AG08395 (cell line): ENCODE measurements at regions not wholly inside any gene's neighbourhood (a gene's known extent, or its start where the extent isn't known, plus 50 kb on each side); places are given as distances from the start of the nearest gene placed in this dataset.
"Not testable (repeated sequence)": the region's sequence is repeated elsewhere in the genome, so short reads cannot be mapped to it uniquely, and the experiment has no call there.

ENCODE experiments used
- DNase-seq: peaks from one replicate; pipeline ENCODE4 v3.0.0; 2012; ENCODE audit warnings: mixed read lengths, low spot score

DNA sequence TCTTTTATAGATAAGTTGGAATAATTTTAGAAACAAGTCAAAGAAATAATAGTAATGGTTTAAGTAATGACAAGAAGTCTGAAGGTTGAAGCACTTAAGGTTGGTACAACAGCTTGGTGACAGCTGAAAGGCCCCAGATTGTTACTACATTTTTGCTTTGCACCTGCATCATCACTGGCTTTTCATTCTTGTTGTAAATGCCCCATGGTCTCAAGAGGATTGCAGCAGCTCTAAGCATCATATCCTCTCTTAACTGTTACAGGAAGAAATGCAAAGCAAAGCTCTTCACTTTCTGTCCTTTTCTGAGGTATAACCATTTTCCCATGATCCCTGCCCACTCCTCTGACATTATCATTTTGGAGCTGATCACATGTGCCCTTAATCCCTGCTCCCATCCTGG lies 461.0 kb downstream of the RPIA start:
- not testable (repeated sequence) for DNase-seq

- DNase-seq: not testable (repeated sequence)
Observed at GRCh38 chr2:89153210-89153609, 461.7 kb downstream of the RPIA start.

GRCh38 chr2:89154247-89154682 lies 462.8 kb downstream of the RPIA start:
- not testable (repeated sequence) for DNase-seq

DNA sequence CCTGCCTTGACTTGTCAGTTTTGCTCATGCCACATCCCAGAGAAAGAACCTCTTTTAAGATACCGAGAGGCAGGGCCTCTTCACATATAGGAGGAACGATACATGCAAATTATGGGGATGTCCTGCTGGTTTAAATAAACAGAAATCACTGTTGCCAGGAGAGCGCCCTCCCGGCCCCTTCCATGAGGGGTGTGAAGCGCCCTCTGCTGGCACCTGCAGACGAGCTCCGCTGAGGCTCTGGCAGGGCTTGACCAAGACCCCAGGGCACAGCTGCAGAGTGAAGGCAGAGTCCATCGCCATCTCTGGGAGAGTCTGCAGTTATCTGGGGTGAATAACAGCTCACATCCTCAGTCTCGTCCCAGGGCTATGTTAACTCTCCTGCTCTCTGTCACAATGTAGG lies 468.8 kb downstream of the RPIA start:
- DNase-seq: not testable (repeated sequence)

DNA sequence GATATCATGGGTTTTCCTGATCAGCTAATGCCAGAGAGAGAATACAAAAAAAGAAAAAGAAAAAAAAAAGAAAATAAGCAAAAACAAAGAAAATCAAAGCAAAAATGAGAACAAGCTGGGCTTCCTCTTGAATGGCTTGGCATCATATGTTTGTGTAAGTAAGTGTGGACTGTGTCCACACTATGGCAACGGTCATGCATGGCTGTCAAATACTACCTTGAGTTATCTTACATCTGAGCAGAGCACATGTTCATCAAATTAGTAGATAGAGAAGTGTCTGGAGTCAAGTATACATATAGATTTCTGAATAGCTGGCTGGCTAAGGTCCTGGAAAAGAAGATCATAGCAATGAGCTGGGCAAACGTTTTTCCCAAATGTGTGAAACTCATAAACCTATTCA lies 470.2 kb downstream of the RPIA start:
- DNase-seq: not testable (repeated sequence)

DNA sequence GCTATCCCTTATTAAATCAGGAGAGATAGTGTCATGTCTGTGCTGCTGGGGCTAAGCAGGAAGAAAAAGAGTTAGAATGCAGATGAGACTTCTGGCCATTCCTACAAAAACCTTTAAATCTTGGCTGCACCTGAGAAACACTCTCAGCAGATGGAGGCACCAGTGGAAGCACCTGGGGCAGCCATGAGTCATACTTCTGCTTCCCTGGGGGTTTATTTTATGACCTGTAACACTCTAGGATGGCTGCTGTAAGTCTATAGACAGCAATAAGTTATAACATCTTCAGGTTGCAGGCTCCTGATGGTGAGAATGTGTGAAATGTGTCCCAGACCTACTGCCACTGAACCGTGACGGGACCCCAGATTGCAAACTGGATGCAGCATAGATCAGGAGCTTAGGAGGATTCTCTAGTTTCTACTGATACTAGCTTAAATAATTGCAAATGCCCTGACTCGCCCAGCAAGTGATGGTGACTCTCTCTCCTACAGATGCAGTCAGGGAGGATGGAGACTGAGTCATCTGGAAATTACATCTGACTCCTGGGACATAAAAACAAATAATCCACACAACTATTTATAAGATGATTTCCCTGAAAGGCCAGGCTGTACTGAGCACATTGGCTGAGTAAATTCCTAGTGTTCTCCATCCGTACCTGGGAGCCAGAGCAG lies 479.2 kb downstream of the RPIA start:
- not testable (repeated sequence) for DNase-seq

DNA sequence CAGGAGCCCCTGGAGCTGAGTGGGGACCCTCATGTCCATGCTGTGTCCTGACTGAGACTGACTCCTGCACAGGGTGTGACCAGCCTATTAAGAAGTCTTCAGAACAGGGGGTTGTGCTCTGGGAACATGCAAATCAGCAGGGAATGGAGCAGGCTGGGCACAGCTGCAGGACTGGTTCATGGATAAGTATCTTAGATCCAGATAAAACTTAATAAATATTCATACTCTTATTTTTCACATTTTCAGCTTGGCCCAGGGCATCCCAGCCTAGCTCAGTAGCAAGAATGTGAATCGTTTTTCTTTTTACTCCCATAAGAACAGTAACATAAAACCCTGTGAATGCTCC lies 479.7 kb downstream of the RPIA start:
- DNase-seq: not testable (repeated sequence)

- not testable (repeated sequence) for DNase-seq
Observed at GRCh38 chr2:89177004-89177403, 485.5 kb downstream of the RPIA start.

DNA sequence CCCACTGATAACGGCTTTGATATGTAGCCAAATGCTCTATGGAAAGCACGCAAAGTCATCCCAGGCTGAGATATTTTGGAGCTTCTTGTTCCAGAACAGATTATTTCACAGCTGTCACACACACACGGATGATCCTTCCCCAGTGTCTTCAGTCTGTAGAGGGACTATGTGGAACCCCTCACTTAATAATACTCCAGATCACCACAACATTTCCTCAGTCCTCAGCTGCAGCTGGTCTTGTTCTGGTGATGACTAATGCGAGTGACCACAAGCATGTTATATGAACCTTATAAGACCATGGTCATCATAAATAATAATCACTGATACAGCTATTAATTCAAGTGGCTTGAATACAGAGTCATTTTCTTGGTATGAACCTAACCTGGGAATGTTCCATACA lies 490.7 kb downstream of the RPIA start:
- DNase-seq: not testable (repeated sequence)

DNA sequence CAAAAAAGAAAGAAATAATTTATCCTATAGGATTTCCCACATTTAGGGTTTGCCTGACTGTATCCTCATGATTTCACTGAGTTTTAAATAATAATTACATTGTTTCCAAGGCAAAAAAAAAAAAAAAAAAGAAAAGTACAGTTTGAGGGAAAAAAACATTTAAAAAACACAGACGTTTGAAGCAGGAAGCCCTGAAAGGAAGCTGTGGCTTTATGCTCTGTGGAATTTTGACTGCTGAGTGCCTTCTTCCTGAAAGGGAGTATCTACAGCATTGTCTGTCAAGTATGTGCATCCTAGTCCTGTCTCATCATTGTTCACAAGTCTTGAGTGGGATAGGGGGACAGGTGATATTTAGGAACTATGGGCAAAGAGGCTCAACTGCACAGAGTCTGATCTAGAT lies 493.3 kb downstream of the RPIA start:
- DNase-seq: not testable (repeated sequence)

DNA sequence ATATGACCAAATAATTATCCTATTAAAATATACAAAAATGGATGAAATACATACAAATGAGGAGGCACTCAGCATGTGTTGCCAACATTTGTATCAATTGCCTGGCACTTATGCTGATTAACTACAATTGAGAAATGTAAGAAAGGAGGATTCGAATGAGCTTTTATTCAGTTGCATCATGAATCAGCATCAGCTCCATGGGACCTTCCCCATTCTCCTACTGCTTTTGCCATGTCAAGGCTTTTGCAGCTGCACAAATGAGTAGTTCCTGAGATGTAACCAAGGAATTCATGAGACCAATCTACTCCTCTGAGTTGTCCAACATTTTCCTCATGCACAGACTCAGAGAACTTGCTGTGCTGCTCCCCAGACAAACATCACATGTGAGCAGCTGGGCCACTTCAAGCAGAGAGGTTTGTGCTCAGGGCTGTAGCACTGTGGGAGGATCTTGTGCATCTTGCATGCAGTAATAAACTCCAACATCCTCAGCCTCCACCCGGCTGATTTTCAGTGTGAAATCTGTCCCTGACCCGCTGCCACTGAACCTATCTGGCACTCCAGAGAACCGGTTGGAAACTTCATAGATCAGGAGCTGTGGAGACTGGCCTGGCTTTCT lies 504.3 kb downstream of the RPIA start:
- DNase-seq: not testable (repeated sequence)

- DNase-seq: not testable (repeated sequence)
Observed at GRCh38 chr2:89196719-89197118, 505.2 kb downstream of the RPIA start.

GRCh38 chr2:89198026-89198425 lies 506.6 kb downstream of the RPIA start:
- not testable (repeated sequence) for DNase-seq

DNA sequence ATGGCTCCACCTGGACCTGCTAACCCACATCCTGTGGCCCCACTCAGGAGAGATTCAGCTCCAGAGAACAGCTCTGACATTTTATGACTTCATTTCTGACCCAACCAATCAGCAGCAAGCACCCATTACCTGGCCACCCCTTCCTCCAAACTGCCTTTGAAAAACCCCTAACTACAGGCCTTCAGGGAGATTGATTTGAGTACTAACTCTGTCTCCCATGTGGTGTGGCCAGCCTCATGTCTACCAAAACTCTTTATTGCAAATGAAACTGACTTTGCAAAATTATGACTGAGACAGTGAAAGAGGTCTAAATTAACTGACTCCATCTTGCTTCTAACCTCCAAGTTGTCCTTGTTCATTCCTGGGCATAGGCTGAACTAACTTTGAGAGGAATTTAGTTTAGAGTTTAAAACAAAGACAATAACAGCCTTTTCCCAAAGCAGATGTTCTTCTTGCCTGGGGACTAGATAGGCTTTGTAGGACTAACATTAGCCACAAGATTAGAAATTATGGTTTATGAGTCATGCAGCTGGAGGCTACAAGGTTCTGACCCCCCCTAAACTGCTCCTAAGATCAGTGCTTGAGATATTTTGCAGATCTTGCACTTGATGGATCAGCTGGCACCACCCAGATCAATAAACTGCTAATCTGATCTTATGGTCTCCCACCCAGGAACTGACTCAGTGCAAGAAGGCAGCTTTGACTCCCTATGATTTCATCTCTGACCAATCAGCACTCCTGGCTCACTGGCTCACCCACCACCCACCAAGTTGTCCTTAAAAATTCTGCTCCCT lies 508.2 kb downstream of the RPIA start:
- DNase-seq: not testable (repeated sequence)

DNA sequence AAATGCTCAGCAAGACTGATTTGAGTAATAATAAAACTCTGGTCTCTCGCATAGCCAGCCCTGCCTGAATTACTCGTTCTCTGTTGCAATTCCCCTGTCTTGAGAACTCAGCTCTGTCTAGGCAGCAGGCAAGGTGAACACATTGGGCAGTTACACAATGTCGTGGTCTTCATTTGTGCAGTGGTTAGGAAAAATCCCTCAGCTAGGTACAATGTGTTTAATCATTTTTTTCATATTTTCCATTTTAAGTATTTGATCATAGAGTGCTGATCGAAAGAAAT lies 508.7 kb downstream of the RPIA start:
- not testable (repeated sequence) for DNase-seq

- not testable (repeated sequence) for DNase-seq
Observed at GRCh38 chr2:89202518-89202917, 511.0 kb downstream of the RPIA start.

DNA sequence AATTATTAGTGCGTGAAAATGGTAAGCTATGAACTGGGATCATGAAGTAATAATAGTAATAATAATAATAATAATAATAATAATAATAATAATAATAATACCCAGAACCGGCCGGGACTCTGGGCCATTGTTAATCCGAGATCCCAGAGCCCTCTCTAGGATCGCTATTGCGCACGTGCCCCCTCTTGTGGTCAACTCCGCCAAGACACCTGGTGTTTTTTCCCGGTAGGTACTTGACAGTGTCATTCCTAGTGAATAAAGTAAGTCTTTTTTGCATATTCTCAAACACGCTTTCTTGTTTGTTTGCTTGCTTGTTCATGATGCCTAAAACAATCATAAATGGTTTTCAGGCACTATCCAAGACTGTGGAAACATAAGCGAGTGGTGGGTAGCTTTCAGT lies 513.7 kb downstream of the RPIA start:
- DNase-seq: peak; percentile 1

- DNase-seq: peak; percentile 49
Observed at GRCh38 chr2:89208144-89208932, 516.9 kb downstream of the RPIA start.

- not testable (repeated sequence) for DNase-seq
Observed at GRCh38 chr2:89213151-89213550, 521.7 kb downstream of the RPIA start.

DNA sequence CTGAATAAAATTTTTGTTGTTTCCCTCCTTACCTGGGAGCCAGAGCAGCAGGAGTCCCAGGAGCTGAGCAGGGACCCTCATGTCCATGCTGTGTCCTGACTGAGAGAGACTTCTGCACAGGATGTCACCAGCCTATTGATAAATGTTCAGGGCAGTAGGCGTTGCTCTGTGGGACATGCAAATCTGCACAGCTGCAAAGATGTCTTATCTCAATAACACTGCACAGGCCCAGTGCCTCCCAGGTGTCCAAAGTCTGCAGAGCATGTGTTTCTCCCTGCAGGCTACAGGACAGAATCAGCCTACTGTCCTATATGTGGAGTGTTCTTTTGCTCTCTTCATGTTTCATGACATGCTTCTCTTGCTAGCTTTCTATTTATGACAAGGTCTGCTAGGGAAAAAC lies 522.3 kb downstream of the RPIA start:
- not testable (repeated sequence) for DNase-seq

- not testable (repeated sequence) for DNase-seq
Observed at GRCh38 chr2:89221474-89221873, 530.0 kb downstream of the RPIA start.

DNA sequence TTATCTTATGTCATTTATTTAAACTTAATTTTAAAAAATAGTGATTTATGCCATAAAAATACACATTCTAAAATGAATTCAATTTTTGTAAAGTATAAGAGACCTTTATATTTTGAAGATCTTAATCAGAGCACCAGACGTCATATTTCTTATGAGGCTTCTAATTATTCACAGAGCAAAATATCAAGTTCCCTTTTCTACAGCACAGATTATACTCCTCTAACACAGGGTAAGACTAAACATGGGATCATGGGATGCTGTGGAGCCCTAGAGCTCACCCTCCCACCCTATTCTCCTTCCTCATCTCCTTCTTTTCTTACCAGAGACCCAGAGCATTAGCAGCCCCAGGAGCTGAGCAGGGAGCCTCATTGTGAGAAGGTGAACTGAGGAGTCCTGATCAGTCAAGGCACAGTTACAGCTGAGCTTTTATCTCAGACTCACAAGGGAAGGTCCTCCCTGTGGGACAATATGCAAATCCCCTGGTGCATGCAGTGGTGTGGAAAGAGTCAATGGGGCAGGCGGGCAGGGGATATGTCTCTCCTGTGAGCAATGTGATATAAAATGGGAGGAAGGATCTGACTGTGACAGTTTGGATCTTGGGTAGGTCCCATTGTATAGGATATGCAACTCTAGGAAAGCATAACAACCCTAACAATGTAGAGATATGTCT lies 530.7 kb downstream of the RPIA start:
- not testable (repeated sequence) for DNase-seq
